ENCODE measurements at regions not wholly inside any gene's neighbourhood (a gene's known extent, or its start where the extent isn't known, plus 50 kb on each side); places are given as distances from the start of the nearest gene placed in this dataset.
"Not testable (repeated sequence)": the region's sequence is repeated elsewhere in the genome, so short reads cannot be mapped to it uniquely, and the experiment has no call there.

- TF ChIP-seq CTCF (IDR thresholded peaks at IDR 0.05; ENCODE audit: borderline replicate concordance, control extremely low read depth, extremely low read depth, insufficient read depth, missing control alignments): no peak
- no peak for DNase-seq (ENCODE audit: low spot score)
- in situ Hi-C loops (cut with MboI; ENCODE audit: low sequenced_read_pairs, unreplicated experiment): no loop called here
These were observed 157.8 kb upstream of the ROPN1 start for GRCh38 chr3:124149771-124150170.

- in situ Hi-C loops (cut with MboI; ENCODE audit: low sequenced_read_pairs, unreplicated experiment); DNase-seq (ENCODE audit: low spot score): not testable (repeated sequence)
These were observed 161.0 kb upstream of the ROPN1 start for GRCh38 chr3:124152891-124153290.

GRCh38 chr3:124156866-124157712 lies 165.2 kb upstream of the ROPN1 start:
- DNase-seq (ENCODE audit: low spot score): no peak
- in situ Hi-C loops (cut with MboI; ENCODE audit: low sequenced_read_pairs, unreplicated experiment): no loop called here
- TF ChIP-seq CTCF (IDR thresholded peaks at IDR 0.05; ENCODE audit: borderline replicate concordance, control extremely low read depth, extremely low read depth, insufficient read depth, missing control alignments): no peak

GRCh38 chr3:124157748-124158147 lies 165.8 kb upstream of the ROPN1 start:
- no peak for DNase-seq (ENCODE audit: low spot score)
- in situ Hi-C loops (cut with MboI; ENCODE audit: low sequenced_read_pairs, unreplicated experiment): no loop called here
- no peak for TF ChIP-seq CTCF (IDR thresholded peaks at IDR 0.05; ENCODE audit: borderline replicate concordance, control extremely low read depth, extremely low read depth, insufficient read depth, missing control alignments)

GRCh38 chr3:124158168-124158881 lies 166.4 kb upstream of the ROPN1 start:
- in situ Hi-C loops (cut with MboI; ENCODE audit: low sequenced_read_pairs, unreplicated experiment): no loop called here
- no peak for TF ChIP-seq CTCF (IDR thresholded peaks at IDR 0.05; ENCODE audit: borderline replicate concordance, control extremely low read depth, extremely low read depth, insufficient read depth, missing control alignments)
- no peak for DNase-seq (ENCODE audit: low spot score)

- no peak for TF ChIP-seq CTCF (IDR thresholded peaks at IDR 0.05; ENCODE audit: borderline replicate concordance, control extremely low read depth, extremely low read depth, insufficient read depth, missing control alignments)
- DNase-seq (ENCODE audit: low spot score): no peak
- in situ Hi-C loops (cut with MboI; ENCODE audit: low sequenced_read_pairs, unreplicated experiment): no loop called here
These were observed 169.5 kb upstream of the ROPN1 start for GRCh38 chr3:124161448-124161847.

GRCh38 chr3:124163689-124164088 lies 171.8 kb upstream of the ROPN1 start:
- no peak for DNase-seq (ENCODE audit: low spot score)
- TF ChIP-seq CTCF (IDR thresholded peaks at IDR 0.05; ENCODE audit: borderline replicate concordance, control extremely low read depth, extremely low read depth, insufficient read depth, missing control alignments): no peak
- in situ Hi-C loops (cut with MboI; ENCODE audit: low sequenced_read_pairs, unreplicated experiment): no loop called here

All from GM13976 (cell line).